Activated B cell treated with CpG ODN at 0.5 μM for 24 hours (primary cell): ENCODE measurements at regions not wholly inside any gene's neighbourhood (a gene's known extent, or its start where the extent isn't known, plus 50 kb on each side); places are given as distances from the start of the nearest gene placed in this dataset.
"Not testable (repeated sequence)": the region's sequence is repeated elsewhere in the genome, so short reads cannot be mapped to it uniquely, and the experiment has no call there.

Source experiments
- ATAC-seq: fragments of 200-7000 bp; cut with Tn5 transposase; one replicate; pipeline ENCODE4 v1.10.0; 2021; ENCODE audit warnings: low read depth, mild to moderate bottlenecking, moderate library complexity
- CTCF ChIA-PET: fragments of 350-600 bp; sonication (Branson Sonifier 250); formaldehyde crosslinking; loops from one replicate; lab custom pipeline; 2021; ENCODE audit warnings: antibody characterized with exemption; lab: Charles Lee
- POLR2A ChIA-PET: fragments of 350-600 bp; sonication (Branson Sonifier 250); formaldehyde crosslinking; loops from one replicate; lab custom pipeline; 2021; ENCODE audit warnings: antibody characterized with exemption; lab: Charles Lee
- DNase-seq: peaks from one replicate; pipeline ENCODE4 v3.0.0; 2022
- H3K27ac Mint-ChIP-seq: one replicate; pipeline ENCODE4 v1.8.0; 2020; ENCODE audit warnings: mixed read lengths
- H3K27me3 Mint-ChIP-seq: one replicate; pipeline ENCODE4 v1.8.0; 2021; ENCODE audit warnings: mixed read lengths
- H3K36me3 Mint-ChIP-seq: one replicate; pipeline ENCODE4 v1.8.0; 2021; ENCODE audit warnings: low read depth, mixed read lengths
- H3K4me1 Mint-ChIP-seq: one replicate; pipeline ENCODE4 v1.8.0; 2021; ENCODE audit warnings: mixed read lengths
- H3K4me3 Mint-ChIP-seq: one replicate; pipeline ENCODE4 v1.8.0; 2020; ENCODE audit warnings: mild to moderate bottlenecking, mixed read lengths
- H3K9me3 Mint-ChIP-seq: one replicate; pipeline ENCODE4 v1.8.0; 2020; ENCODE audit warnings: mixed read lengths
- intact Hi-C: fragments of 100-400 bp; cut with micrococcal nuclease; formaldehyde crosslinking; loops from one replicate; pipeline ENCODE4 v1.15.1; 2024
- TF ChIP-seq, protein P1 (sequence below): fragments of 200-600 bp; IDR thresholded peaks from one replicate; pipeline ENCODE4 v1.8.0; 2022; ENCODE audit warnings: antibody characterized with exemption, mild to moderate bottlenecking

DNA sequence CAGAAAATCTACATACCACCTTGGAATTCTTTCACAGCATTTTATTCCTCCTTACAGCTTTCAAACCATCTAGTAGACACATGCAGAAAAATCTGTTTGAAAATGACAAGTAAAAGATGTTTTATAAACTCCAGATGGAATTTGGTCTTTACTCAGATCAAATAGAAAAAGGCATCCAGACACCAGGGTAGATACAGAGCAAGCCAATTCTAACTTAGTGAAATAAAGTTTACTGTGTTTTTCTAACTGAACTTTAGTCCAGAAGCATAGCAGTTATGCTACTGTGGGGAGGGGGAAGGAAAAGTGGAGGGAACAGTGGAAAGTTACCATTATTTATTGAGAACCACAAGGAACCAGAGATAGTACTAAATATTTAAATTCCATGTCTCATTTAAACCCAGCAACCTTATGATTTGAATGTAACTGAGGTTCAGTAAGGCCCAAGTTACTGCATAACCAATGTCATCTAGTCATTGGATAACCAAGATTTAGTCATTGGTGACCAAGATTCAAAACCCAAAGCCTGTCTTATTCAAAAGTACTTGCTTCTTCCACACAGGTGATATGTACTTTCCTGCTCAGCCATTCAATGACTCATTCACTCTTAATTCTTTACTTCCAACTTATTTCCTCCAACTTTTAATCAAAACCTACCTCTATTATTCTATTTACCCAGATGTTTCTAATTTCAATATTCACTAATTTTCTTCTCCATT, 57.7 kb downstream of the RAD51AP2 start:
- ChIA-PET POLR2A (no interaction called here), CTCF (no interaction called here)
- Mint-ChIP-seq H3K9me3 (no peaks in the 10 kb centered on the region), H3K27ac (no peak overlapping the region), H3K27me3 (no peaks in the 10 kb centered on the region), H3K36me3 (no peaks in the 10 kb centered on the region), H3K4me1 (no peaks in the 10 kb centered on the region), H3K4me3 (no peak overlapping the region)
- intact Hi-C loops: no loop called here
- TF ChIP-seq, protein P1, sequence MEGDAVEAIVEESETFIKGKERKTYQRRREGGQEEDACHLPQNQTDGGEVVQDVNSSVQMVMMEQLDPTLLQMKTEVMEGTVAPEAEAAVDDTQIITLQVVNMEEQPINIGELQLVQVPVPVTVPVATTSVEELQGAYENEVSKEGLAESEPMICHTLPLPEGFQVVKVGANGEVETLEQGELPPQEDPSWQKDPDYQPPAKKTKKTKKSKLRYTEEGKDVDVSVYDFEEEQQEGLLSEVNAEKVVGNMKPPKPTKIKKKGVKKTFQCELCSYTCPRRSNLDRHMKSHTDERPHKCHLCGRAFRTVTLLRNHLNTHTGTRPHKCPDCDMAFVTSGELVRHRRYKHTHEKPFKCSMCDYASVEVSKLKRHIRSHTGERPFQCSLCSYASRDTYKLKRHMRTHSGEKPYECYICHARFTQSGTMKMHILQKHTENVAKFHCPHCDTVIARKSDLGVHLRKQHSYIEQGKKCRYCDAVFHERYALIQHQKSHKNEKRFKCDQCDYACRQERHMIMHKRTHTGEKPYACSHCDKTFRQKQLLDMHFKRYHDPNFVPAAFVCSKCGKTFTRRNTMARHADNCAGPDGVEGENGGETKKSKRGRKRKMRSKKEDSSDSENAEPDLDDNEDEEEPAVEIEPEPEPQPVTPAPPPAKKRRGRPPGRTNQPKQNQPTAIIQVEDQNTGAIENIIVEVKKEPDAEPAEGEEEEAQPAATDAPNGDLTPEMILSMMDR: no peak
- no peak for ATAC-seq
- no peak for DNase-seq

DNA sequence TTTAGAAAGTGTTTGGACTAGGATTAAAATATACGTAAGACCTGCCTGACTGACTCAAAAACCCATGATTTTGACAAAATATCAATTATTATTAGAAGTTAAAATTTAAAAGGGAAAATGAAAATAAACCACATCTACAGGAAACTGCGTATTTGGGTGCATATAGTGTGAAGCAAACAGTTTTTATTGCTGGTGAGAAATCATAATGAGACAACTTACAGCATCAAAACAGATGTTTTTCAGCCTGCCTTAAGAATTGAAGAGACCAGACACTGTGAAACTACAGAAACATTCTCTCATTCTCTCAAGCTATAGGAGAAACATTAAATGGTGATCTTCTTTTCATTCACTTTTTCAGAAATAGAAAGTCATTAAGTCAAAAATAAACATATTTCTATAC, 62.9 kb downstream of the RAD51AP2 start:
- ATAC-seq: no peak
- TF ChIP-seq, protein P1: no peak
- Mint-ChIP-seq H3K4me3 (no peak overlapping the region), H3K27me3 (no peaks in the 10 kb centered on the region), H3K9me3 (no peaks in the 10 kb centered on the region), H3K36me3 (no peaks in the 10 kb centered on the region), H3K27ac (no peak overlapping the region), H3K4me1 (no peaks in the 10 kb centered on the region)
- no peak for DNase-seq
- POLR2A ChIA-PET: no interaction called here
- intact Hi-C loops: no loop called here
- CTCF ChIA-PET: no interaction called here

DNA sequence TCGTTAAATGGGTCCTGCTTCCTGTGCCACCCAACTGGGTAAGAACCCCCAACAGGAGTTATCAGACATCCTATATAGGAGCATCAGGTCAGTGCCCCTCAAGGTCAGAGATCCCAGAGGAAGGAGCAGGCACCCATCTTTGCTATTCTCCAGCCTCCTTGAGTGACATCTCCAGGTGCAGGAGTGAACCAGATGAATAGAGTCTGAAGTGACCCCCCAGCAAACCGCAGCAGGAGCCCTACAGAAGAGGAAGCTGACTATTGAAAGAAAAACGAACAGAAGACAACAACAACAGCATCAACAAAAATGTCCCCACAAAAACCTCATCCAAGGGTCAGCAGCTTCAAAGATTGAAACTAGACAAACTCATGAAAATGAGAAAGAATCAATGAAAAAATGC, 72.0 kb downstream of the RAD51AP2 start:
- H3K27ac Mint-ChIP-seq, intact Hi-C loops, ATAC-seq: not testable (repeated sequence)

DNA sequence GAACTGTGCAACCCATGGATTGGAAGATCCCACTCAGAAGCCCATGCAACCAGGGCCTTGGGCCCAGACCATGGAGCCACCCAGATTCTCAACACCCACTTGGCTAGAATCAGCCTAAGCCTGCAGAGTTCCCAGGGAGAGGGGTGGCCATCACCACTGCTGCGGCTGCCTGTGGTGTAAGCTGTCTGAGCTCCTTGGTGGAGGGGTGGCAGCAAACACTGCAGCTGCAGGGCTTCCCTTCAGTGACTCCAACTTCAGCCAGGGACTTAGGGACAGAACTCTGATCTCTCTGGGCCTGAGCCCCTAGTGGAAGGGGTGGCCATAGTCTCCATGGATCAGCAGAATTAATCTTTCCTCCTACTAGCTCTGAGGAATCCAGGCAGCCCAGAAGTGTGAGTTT, 72.5 kb downstream of the RAD51AP2 start:
- intact Hi-C loops: no loop called here
- no peaks in the 10 kb centered on the region for H3K4me1 Mint-ChIP-seq
- TF ChIP-seq, protein P1: no peak
- DNase-seq (no peak), ATAC-seq (no peak)
- ChIA-PET CTCF (no interaction called here), POLR2A (no interaction called here)
- no peak overlapping the region for H3K27ac Mint-ChIP-seq
- H3K36me3 Mint-ChIP-seq: no peaks in the 10 kb centered on the region
- H3K27me3 Mint-ChIP-seq: peaks cover 11% of the 10 kb centered on the region
- H3K4me3 Mint-ChIP-seq: no peak overlapping the region
- H3K9me3 Mint-ChIP-seq: peaks cover 5% of the 10 kb centered on the region

More for the DNA sequence above, 72.0 kb downstream of the RAD51AP2 start:
- H3K36me3 Mint-ChIP-seq, DNase-seq, H3K4me3 Mint-ChIP-seq, POLR2A ChIA-PET, H3K4me1 Mint-ChIP-seq, H3K27me3 Mint-ChIP-seq, H3K9me3 Mint-ChIP-seq, CTCF ChIA-PET: not testable (repeated sequence)

- intact Hi-C loops: no loop called here
- H3K9me3 Mint-ChIP-seq: no peaks in the 10 kb centered on the region
- POLR2A ChIA-PET: no interaction called here
Measured at GRCh38 chr2:17442334-17442733, 75.9 kb downstream of the RAD51AP2 start.

More at GRCh38 chr2:17442334-17442733, 75.9 kb downstream of the RAD51AP2 start:
- CTCF ChIA-PET: no interaction called here
- no peak for ATAC-seq
- no peak for DNase-seq
- no peaks in the 10 kb centered on the region for H3K4me1 Mint-ChIP-seq
- no peak overlapping the region for H3K4me3 Mint-ChIP-seq
- no peaks in the 10 kb centered on the region for H3K36me3 Mint-ChIP-seq
- TF ChIP-seq, protein P1: no peak
- peaks cover 12% of the 10 kb centered on the region for H3K27me3 Mint-ChIP-seq
- H3K27ac Mint-ChIP-seq: no peak overlapping the region
